HG03045 (cell line): ENCODE measurements at regions not wholly inside any gene's neighbourhood (a gene's known extent, or its start where the extent isn't known, plus 50 kb on each side); places are given as distances from the start of the nearest gene placed in this dataset.

Experiments
- ATAC-seq: cut with Tn5 transposase; IDR thresholded peaks from one replicate; pipeline ENCODE4 v1.9.1; 2021; ENCODE audit warnings: mild to moderate bottlenecking, moderate library complexity; ENCODE audit not compliant: unreplicated experiment

GRCh38 chrX:126064901-126065541, 101.1 kb downstream of the DCAF12L2 start:
- no peak for ATAC-seq

GRCh38 chrX:126065901-126066660, 100.0 kb downstream of the DCAF12L2 start:
- no peak for ATAC-seq
